ENCODE measurements at regions not wholly inside any gene's neighbourhood (a gene's known extent, or its start where the extent isn't known, plus 50 kb on each side); places are given as distances from the start of the nearest gene placed in this dataset.

DNA sequence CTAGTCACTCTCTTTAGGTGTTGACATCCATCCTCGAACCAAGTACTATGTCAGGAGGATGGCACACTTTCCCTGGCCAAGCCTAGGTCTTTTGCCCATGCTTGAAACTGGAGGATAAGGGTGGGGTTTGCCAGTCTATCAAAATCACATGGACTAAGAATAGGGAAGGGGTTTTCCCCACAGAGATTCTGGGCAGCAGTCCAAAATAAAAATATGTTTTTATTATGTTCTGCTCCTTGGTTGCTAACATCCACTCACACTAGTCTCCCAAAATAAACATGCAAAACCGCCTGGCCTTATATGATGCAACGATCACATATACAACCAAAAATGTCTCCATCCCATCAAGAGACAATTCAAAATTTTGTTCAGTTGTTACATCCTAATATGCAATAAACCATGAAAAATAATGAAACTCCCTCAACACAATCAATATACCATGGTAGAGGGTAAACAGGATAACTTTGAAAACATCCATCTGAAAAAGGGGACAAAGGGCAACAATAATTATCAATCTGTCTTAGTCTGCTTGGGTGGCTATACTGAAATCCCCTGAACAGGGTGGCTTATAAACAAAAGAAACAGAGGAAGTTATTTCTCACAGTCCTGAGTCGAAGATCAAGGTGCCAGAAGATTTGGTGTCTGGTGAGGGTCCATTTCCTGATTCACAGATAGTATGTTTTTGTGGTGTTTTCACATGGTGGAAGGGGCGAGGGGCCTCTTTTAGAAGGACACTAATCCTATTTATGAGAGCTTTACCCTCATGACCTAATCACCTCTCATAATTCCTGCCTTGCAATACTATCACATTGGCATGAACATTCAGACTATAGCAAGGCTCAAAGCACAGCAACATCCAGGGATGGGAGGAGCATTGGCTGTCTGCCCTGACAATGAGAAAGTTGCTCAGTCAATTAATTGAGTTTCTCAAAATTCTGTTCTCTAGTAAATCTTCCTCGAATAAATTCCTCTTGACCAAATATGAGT lies 159.3 kb downstream of the ETV1 start:
- no peak for DNase-seq (ENCODE audit: insufficient read length)
- FAIRE-seq, result no peak
- TF ChIP-seq POLR2A (IDR thresholded peaks at IDR 0.05; ENCODE audit: low read depth, low read length) (no peak), TAF1 (IDR thresholded peaks at IDR 0.05; ENCODE audit: borderline replicate concordance, low read depth, low read length) (no peak)

DNA sequence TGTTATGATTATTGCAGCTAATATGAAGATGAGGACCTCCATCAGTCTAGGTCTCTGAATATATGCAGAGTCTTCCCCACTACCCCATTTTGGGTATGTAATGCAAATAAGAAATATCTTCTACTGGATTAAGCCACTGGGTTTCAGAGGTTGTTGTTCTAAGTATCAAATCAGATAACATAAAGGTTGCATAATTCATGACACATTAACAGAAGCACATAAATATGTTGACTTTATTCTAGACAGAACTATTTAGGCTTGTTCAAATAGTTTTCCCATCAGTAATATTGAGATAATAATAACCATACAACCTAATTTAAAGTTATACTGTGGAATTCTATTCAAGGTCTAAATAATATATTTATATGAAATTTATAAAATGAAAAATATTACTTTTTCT lies 157.1 kb downstream of the ETV1 start:
- no peak for DNase-seq (ENCODE audit: insufficient read length)
- FAIRE-seq, result no peak
- TF ChIP-seq POLR2AphosphoS5 (IDR thresholded peaks at IDR 0.05; ENCODE audit: low read depth, low read length) (no peak), POLR2A (IDR thresholded peaks at IDR 0.05; ENCODE audit: low read depth, low read length) (no peak), TAF1 (IDR thresholded peaks at IDR 0.05; ENCODE audit: borderline replicate concordance, low read depth, low read length) (no peak)

DNA sequence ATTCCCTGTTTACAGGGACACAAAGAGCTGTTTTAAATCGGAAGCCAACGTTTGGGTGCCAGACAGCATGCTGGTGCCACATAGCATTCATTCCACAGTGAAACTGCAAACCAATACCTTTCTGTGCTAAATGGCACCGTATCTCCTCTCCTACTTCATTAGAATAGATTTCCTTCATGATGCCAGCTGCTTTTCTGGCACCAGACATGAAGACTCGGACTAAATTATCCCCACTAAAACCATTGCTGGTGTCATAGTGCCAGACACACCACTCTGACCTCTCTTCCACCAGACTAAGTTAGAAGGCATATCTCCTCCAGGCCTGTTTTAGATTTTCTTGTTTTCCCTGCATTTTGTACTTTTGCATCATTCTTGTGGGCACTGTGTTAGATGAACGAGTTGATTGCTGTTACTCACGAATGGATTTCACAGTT lies 155.1 kb downstream of the ETV1 start:
- DNase-seq (ENCODE audit: insufficient read length) (no peak), FAIRE-seq (no peak)
- TF ChIP-seq POLR2A (IDR thresholded peaks at IDR 0.05; ENCODE audit: low read depth, low read length), result no peak
- TF ChIP-seq POLR2AphosphoS5 (IDR thresholded peaks at IDR 0.05; ENCODE audit: low read depth, low read length), result no peak

DNA sequence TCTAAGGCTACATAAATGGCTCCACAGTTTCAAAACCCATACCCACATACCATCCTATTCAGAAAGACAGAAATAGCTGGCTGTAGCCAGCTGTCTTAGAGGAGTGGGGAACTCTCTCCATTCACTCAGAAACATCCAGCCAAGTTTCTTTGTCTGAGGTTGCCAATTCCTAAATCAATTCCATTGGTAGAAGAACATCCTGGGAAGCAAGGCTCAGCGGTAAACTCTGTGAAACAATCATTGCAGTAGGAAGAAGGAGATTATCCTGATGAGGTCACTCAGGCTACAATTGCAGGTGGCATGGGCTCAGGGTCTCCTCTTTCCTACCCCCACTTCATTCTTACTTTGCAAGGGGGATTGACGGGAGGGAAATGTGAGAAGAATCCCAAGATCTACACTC lies 154.0 kb downstream of the ETV1 start:
- DNase-seq (ENCODE audit: insufficient read length) (no peak), FAIRE-seq (no peak)
- TF ChIP-seq POLR2AphosphoS5 (IDR thresholded peaks at IDR 0.05; ENCODE audit: low read depth, low read length) (no peak), POLR2A (IDR thresholded peaks at IDR 0.05; ENCODE audit: low read depth, low read length) (no peak), TAF1 (IDR thresholded peaks at IDR 0.05; ENCODE audit: borderline replicate concordance, low read depth, low read length) (no peak)

DNA sequence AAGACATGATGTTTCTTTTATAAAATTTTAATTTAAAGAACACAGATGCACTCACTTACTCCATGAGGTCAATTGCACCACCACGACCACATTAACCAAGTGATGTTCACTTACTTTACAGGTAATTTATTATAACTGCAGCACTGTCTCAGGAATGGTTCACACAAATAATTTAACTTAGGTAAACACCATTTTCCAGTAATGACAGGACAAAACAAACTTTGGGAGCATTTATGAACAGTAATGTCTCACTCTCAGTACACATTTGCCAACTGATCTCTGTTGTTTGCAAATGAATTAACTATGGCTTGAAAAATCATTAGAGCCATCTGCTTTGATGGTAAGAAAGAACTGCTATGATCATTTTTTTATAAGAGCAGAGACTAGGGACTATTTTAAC lies 150.4 kb downstream of the ETV1 start:
- DNase-seq (ENCODE audit: insufficient read length) (no peak), FAIRE-seq (no peak)
- TF ChIP-seq POLR2AphosphoS5 (IDR thresholded peaks at IDR 0.05; ENCODE audit: low read depth, low read length) (no peak), POLR2A (IDR thresholded peaks at IDR 0.05; ENCODE audit: low read depth, low read length) (no peak), TAF1 (IDR thresholded peaks at IDR 0.05; ENCODE audit: borderline replicate concordance, low read depth, low read length) (no peak)

All from GM12892 (cell line).